Kidney (tissue), 13 donors: ENCODE measurements at regions not wholly inside any gene's neighbourhood (a gene's known extent, or its start where the extent isn't known, plus 50 kb on each side); places are given as distances from the start of the nearest gene placed in this dataset.

Experiments
- DNase-seq, 5 donors: peaks; one replicate each; pipeline ENCODE4 v3.0.0-alpha.2; 2013 to 2020
- FAIRE-seq: peaks from 2 replicates; lab custom pipeline; 2012; peaks lifted over from hg19 to GRCh38; lab: Jason Lieb, UNC
- H3K27ac ChIP-seq, 2 donors: one replicate each; pipeline ENCODE4 v1.7.0; 2013; ENCODE audit warnings: low read depth in 2 of 2, low read length in 2 of 2, inconsistent platforms in 1 of 2
- H3K27me3 ChIP-seq: one replicate; pipeline ENCODE4 v1.7.1; 2013; ENCODE audit warnings: low read length, inconsistent platforms; ENCODE audit not compliant: control insufficient read depth, insufficient read depth
- H3K36me3 ChIP-seq, 3 donors: one replicate each; pipeline versions ENCODE4 v1.7.0 to v1.7.1; 2013; ENCODE audit warnings: low read length in 3 of 3, control low read depth in 1 of 3, inconsistent platforms in 1 of 3; ENCODE audit not compliant: insufficient read depth in 3 of 3, control insufficient read depth in 2 of 3
- H3K4me1 ChIP-seq, 3 donors: one replicate each; pipeline versions ENCODE4 v1.7.0 to v1.7.1; 2013; ENCODE audit warnings: low read length in 3 of 3, inconsistent platforms in 1 of 3, low read depth in 1 of 3; ENCODE audit not compliant: control insufficient read depth in 2 of 3, insufficient read depth in 2 of 3
- H3K4me3 ChIP-seq, 3 donors: one replicate each; pipeline versions ENCODE4 v1.7.0 to v1.8.1; 2013; ENCODE audit warnings: low read length in 3 of 3, control low read depth in 1 of 3, inconsistent platforms in 1 of 3
- H3K9ac ChIP-seq, 3 donors: one replicate each; pipeline versions ENCODE4 v1.7.0 to v1.7.1; 2013; ENCODE audit warnings: low read length in 3 of 3, control low read depth in 1 of 3, inconsistent platforms in 1 of 3
- H3K9me3 ChIP-seq, 3 donors: one replicate each; pipeline versions ENCODE4 v1.7.0 to v1.7.1; 2013; ENCODE audit warnings: low read length in 3 of 3, control low read depth in 1 of 3, inconsistent platforms in 1 of 3; ENCODE audit not compliant: control insufficient read depth in 2 of 3, insufficient read depth in 1 of 3
- CTCF ChIP-seq: IDR thresholded peaks from 3 replicates; pipeline ENCODE4 v1.5.1; 2012; ENCODE audit warnings: mild to moderate bottlenecking, moderate library complexity, borderline replicate concordance; ENCODE audit not compliant: insufficient read depth; ENCODE audit errors: extremely low read depth
- intact Hi-C: fragments of 100-400 bp; cut with DNase I; formaldehyde crosslinking; loops from one replicate; pipeline ENCODE4 v1.11.1; 2022
- donor health status: control.
- donor health status: control.
- donor health status: control.
- donor health status: control.
- donor health status: control.
- donor health status: DM: yes; HTN: yes; CAD: no.
- donor health status: Normal renal cell carcinoma (clear cell type).

- Histone ChIP-seq H3K9ac (no peak overlapping the region), H3K4me1 (no peaks in the 10 kb centered on the region), H3K27me3 (no peaks in the 10 kb centered on the region), H3K4me3 (no peak overlapping the region), H3K27ac (no peak overlapping the region), H3K9me3 (peaks cover 0 to 3% (median 0%) of the 10 kb centered on the region in 3 donors), H3K36me3 (no peaks in the 10 kb centered on the region)
- FAIRE-seq (no peak), DNase-seq (no peak)
- intact Hi-C loops, result no loop called here
- no peak for TF ChIP-seq CTCF
Observed at GRCh38 chr17:77814091-77814772, 144.3 kb upstream of the TNRC6C start.

- no peaks in the 10 kb centered on the region for H3K27me3 ChIP-seq
- no peak for TF ChIP-seq CTCF
- H3K9ac ChIP-seq, result no peak overlapping the region
- H3K4me1 ChIP-seq, result no peaks in the 10 kb centered on the region
- no peaks in the 10 kb centered on the region for H3K36me3 ChIP-seq
- H3K9me3 ChIP-seq, result no peaks in the 10 kb centered on the region
- no peak overlapping the region for H3K4me3 ChIP-seq
- FAIRE-seq, result no peak
- no peak for DNase-seq
- H3K27ac ChIP-seq, result no peak overlapping the region
- intact Hi-C loops, result no loop called here
Observed at GRCh38 chr17:77815127-77815905, 143.2 kb upstream of the TNRC6C start.

GRCh38 chr17:77817953-77818352 is 140.6 kb upstream of the TNRC6C start:
- Histone ChIP-seq H3K9me3 (no peaks in the 10 kb centered on the region), H3K36me3 (no peaks in the 10 kb centered on the region), H3K4me3 (no peak overlapping the region), H3K4me1 (no peaks in the 10 kb centered on the region), H3K9ac (no peak overlapping the region), H3K27ac (no peak overlapping the region), H3K27me3 (no peaks in the 10 kb centered on the region)
- intact Hi-C loops, result no loop called here
- FAIRE-seq, result no peak
- DNase-seq, result no peak
- TF ChIP-seq CTCF, result no peak
